ENCODE measurements at regions not wholly inside any gene's neighbourhood (a gene's known extent, or its start where the extent isn't known, plus 50 kb on each side); places are given as distances from the start of the nearest gene placed in this dataset.
"Not testable (repeated sequence)": the region's sequence is repeated elsewhere in the genome, so short reads cannot be mapped to it uniquely, and the experiment has no call there.

- Histone ChIP-seq H3K9me3 (ENCODE audit: control insufficient read depth in 2 of 2, insufficient read depth in 1 of 2, low read depth in 1 of 2, low read length in 1 of 2) (no peaks in the 10 kb centered on the region), H3K4me1 (ENCODE audit: control insufficient read depth in 2 of 2, insufficient read depth in 2 of 2, low read length in 1 of 2) (no peaks in the 10 kb centered on the region), H3K4me3 (ENCODE audit: low read depth in 1 of 2, low read length in 2 of 2) (no peak overlapping the region), H3K27ac (ENCODE audit: low read depth in 2 of 2, low read length in 1 of 2) (no peak overlapping the region), H3K27me3 (ENCODE audit: control insufficient read depth in 1 of 2, insufficient read depth in 2 of 2, low read length in 2 of 2) (no peaks in the 10 kb centered on the region), H3K36me3 (ENCODE audit: control insufficient read depth in 2 of 2, insufficient read depth in 2 of 2, low read length in 1 of 2) (no peaks in the 10 kb centered on the region)
- 71 to 75% methylated on average over 2 of the region's 2 CpGs for WGBS, 2 donors
Observed at GRCh38 chr5:166270712-166271111, 2020.7 kb upstream of the WWC1 start.

GRCh38 chr5:166276006-166276405 lies 2015.4 kb upstream of the WWC1 start:
- no peak overlapping the region for H3K27ac ChIP-seq (ENCODE audit: low read depth in 2 of 2, low read length in 1 of 2)
- no peaks in the 10 kb centered on the region for H3K36me3 ChIP-seq (ENCODE audit: control insufficient read depth in 2 of 2, insufficient read depth in 2 of 2, low read length in 1 of 2)
- H3K27me3 ChIP-seq (ENCODE audit: control insufficient read depth in 1 of 2, insufficient read depth in 2 of 2, low read length in 2 of 2) = no peaks in the 10 kb centered on the region
- no peaks in the 10 kb centered on the region for H3K9me3 ChIP-seq (ENCODE audit: control insufficient read depth in 2 of 2, insufficient read depth in 1 of 2, low read depth in 1 of 2, low read length in 1 of 2)
- H3K4me3 ChIP-seq (ENCODE audit: low read depth in 1 of 2, low read length in 2 of 2) = no peak overlapping the region
- H3K4me1 ChIP-seq (ENCODE audit: control insufficient read depth in 2 of 2, insufficient read depth in 2 of 2, low read length in 1 of 2) = no peaks in the 10 kb centered on the region

GRCh38 chr5:166279828-166280227 lies 2011.6 kb upstream of the WWC1 start:
- Histone ChIP-seq H3K4me3 (ENCODE audit: low read depth in 1 of 2, low read length in 2 of 2) (no peak overlapping the region), H3K27me3 (ENCODE audit: control insufficient read depth in 1 of 2, insufficient read depth in 2 of 2, low read length in 2 of 2) (no peaks in the 10 kb centered on the region), H3K27ac (ENCODE audit: low read depth in 2 of 2, low read length in 1 of 2) (no peak overlapping the region), H3K36me3 (ENCODE audit: control insufficient read depth in 2 of 2, insufficient read depth in 2 of 2, low read length in 1 of 2) (no peaks in the 10 kb centered on the region), H3K9me3 (ENCODE audit: control insufficient read depth in 2 of 2, insufficient read depth in 1 of 2, low read depth in 1 of 2, low read length in 1 of 2) (no peaks in the 10 kb centered on the region), H3K4me1 (ENCODE audit: control insufficient read depth in 2 of 2, insufficient read depth in 2 of 2, low read length in 1 of 2) (no peaks in the 10 kb centered on the region)
- WGBS, 2 donors = 56% methylated on average over 3 of the region's 3 CpGs

- Histone ChIP-seq H3K9me3 (ENCODE audit: control insufficient read depth in 2 of 2, insufficient read depth in 1 of 2, low read depth in 1 of 2, low read length in 1 of 2) (no peaks in the 10 kb centered on the region), H3K4me1 (ENCODE audit: control insufficient read depth in 2 of 2, insufficient read depth in 2 of 2, low read length in 1 of 2) (no peaks in the 10 kb centered on the region), H3K27me3 (ENCODE audit: control insufficient read depth in 1 of 2, insufficient read depth in 2 of 2, low read length in 2 of 2) (no peaks in the 10 kb centered on the region), H3K4me3 (ENCODE audit: low read depth in 1 of 2, low read length in 2 of 2) (no peak overlapping the region), H3K27ac (ENCODE audit: low read depth in 2 of 2, low read length in 1 of 2) (no peak overlapping the region), H3K36me3 (ENCODE audit: control insufficient read depth in 2 of 2, insufficient read depth in 2 of 2, low read length in 1 of 2) (no peaks in the 10 kb centered on the region)
- 47 to 63% methylated on average over 2 of the region's 2 CpGs for WGBS, 2 donors
Observed at GRCh38 chr5:166281433-166281832, 2010.0 kb upstream of the WWC1 start.

- Histone ChIP-seq H3K4me1 (ENCODE audit: control insufficient read depth in 2 of 2, insufficient read depth in 2 of 2, low read length in 1 of 2) (no peaks in the 10 kb centered on the region), H3K9me3 (ENCODE audit: control insufficient read depth in 2 of 2, insufficient read depth in 1 of 2, low read depth in 1 of 2, low read length in 1 of 2) (no peaks in the 10 kb centered on the region), H3K4me3 (ENCODE audit: low read depth in 1 of 2, low read length in 2 of 2) (no peak overlapping the region), H3K27me3 (ENCODE audit: control insufficient read depth in 1 of 2, insufficient read depth in 2 of 2, low read length in 2 of 2) (no peaks in the 10 kb centered on the region), H3K27ac (ENCODE audit: low read depth in 2 of 2, low read length in 1 of 2) (no peak overlapping the region), H3K36me3 (ENCODE audit: control insufficient read depth in 2 of 2, insufficient read depth in 2 of 2, low read length in 1 of 2) (no peaks in the 10 kb centered on the region)
- WGBS, 2 donors = 84 to 86% methylated on average over 3 of the region's 3 CpGs
Observed at GRCh38 chr5:166282939-166283338, 2008.5 kb upstream of the WWC1 start.

- H3K27ac ChIP-seq (ENCODE audit: low read depth in 2 of 2, low read length in 1 of 2) = no peak overlapping the region
- 46 to 72% methylated on average over 2 of the region's 2 CpGs for WGBS, 2 donors
- no peaks in the 10 kb centered on the region for H3K27me3 ChIP-seq (ENCODE audit: control insufficient read depth in 1 of 2, insufficient read depth in 2 of 2, low read length in 2 of 2)
Observed at GRCh38 chr5:166285361-166285760, 2006.1 kb upstream of the WWC1 start.

GRCh38 chr5:166286832-166287231 lies 2004.6 kb upstream of the WWC1 start:
- 73 to 78% methylated on average over 3 of the region's 3 CpGs for WGBS, 2 donors
- Histone ChIP-seq H3K27me3 (ENCODE audit: control insufficient read depth in 1 of 2, insufficient read depth in 2 of 2, low read length in 2 of 2) (no peaks in the 10 kb centered on the region), H3K36me3 (ENCODE audit: control insufficient read depth in 2 of 2, insufficient read depth in 2 of 2, low read length in 1 of 2) (no peaks in the 10 kb centered on the region), H3K27ac (ENCODE audit: low read depth in 2 of 2, low read length in 1 of 2) (no peak overlapping the region), H3K4me1 (ENCODE audit: control insufficient read depth in 2 of 2, insufficient read depth in 2 of 2, low read length in 1 of 2) (no peaks in the 10 kb centered on the region), H3K9me3 (ENCODE audit: control insufficient read depth in 2 of 2, insufficient read depth in 1 of 2, low read depth in 1 of 2, low read length in 1 of 2) (no peaks in the 10 kb centered on the region), H3K4me3 (ENCODE audit: low read depth in 1 of 2, low read length in 2 of 2) (no peak overlapping the region)

More at GRCh38 chr5:166285361-166285760, 2006.1 kb upstream of the WWC1 start:
- Histone ChIP-seq H3K36me3 (ENCODE audit: control insufficient read depth in 2 of 2, insufficient read depth in 2 of 2, low read length in 1 of 2) (no peaks in the 10 kb centered on the region), H3K9me3 (ENCODE audit: control insufficient read depth in 2 of 2, insufficient read depth in 1 of 2, low read depth in 1 of 2, low read length in 1 of 2) (no peaks in the 10 kb centered on the region), H3K4me3 (ENCODE audit: low read depth in 1 of 2, low read length in 2 of 2) (no peak overlapping the region), H3K4me1 (ENCODE audit: control insufficient read depth in 2 of 2, insufficient read depth in 2 of 2, low read length in 1 of 2) (no peaks in the 10 kb centered on the region)

- WGBS, 2 donors = 47 to 52% methylated on average over 1 of the region's 1 CpG
- Histone ChIP-seq H3K4me1 (ENCODE audit: control insufficient read depth in 2 of 2, insufficient read depth in 2 of 2, low read length in 1 of 2) (no peaks in the 10 kb centered on the region), H3K27me3 (ENCODE audit: control insufficient read depth in 1 of 2, insufficient read depth in 2 of 2, low read length in 2 of 2) (no peaks in the 10 kb centered on the region), H3K36me3 (ENCODE audit: control insufficient read depth in 2 of 2, insufficient read depth in 2 of 2, low read length in 1 of 2) (no peaks in the 10 kb centered on the region), H3K4me3 (ENCODE audit: low read depth in 1 of 2, low read length in 2 of 2) (no peak overlapping the region), H3K27ac (ENCODE audit: low read depth in 2 of 2, low read length in 1 of 2) (no peak overlapping the region), H3K9me3 (ENCODE audit: control insufficient read depth in 2 of 2, insufficient read depth in 1 of 2, low read depth in 1 of 2, low read length in 1 of 2) (no peaks in the 10 kb centered on the region)
Observed at GRCh38 chr5:166287866-166288265, 2003.6 kb upstream of the WWC1 start.

GRCh38 chr5:166291800-166292199 lies 1999.6 kb upstream of the WWC1 start:
- H3K36me3 ChIP-seq (ENCODE audit: control insufficient read depth in 2 of 2, insufficient read depth in 2 of 2, low read length in 1 of 2); H3K27ac ChIP-seq (ENCODE audit: low read depth in 2 of 2, low read length in 1 of 2); H3K27me3 ChIP-seq (ENCODE audit: control insufficient read depth in 1 of 2, insufficient read depth in 2 of 2, low read length in 2 of 2); H3K9me3 ChIP-seq (ENCODE audit: control insufficient read depth in 2 of 2, insufficient read depth in 1 of 2, low read depth in 1 of 2, low read length in 1 of 2); H3K4me3 ChIP-seq (ENCODE audit: low read depth in 1 of 2, low read length in 2 of 2); H3K4me1 ChIP-seq (ENCODE audit: control insufficient read depth in 2 of 2, insufficient read depth in 2 of 2, low read length in 1 of 2): not testable (repeated sequence)
- 61 to 88% methylated on average over 2 of the region's 2 CpGs for WGBS, 2 donors

- H3K36me3 ChIP-seq (ENCODE audit: control insufficient read depth in 2 of 2, insufficient read depth in 2 of 2, low read length in 1 of 2) = no peaks in the 10 kb centered on the region
- H3K4me3 ChIP-seq (ENCODE audit: low read depth in 1 of 2, low read length in 2 of 2) = no peak overlapping the region
- 49 to 54% methylated on average over 5 of the region's 5 CpGs for WGBS, 2 donors
- no peaks in the 10 kb centered on the region for H3K27me3 ChIP-seq (ENCODE audit: control insufficient read depth in 1 of 2, insufficient read depth in 2 of 2, low read length in 2 of 2)
- H3K9me3 ChIP-seq (ENCODE audit: control insufficient read depth in 2 of 2, insufficient read depth in 1 of 2, low read depth in 1 of 2, low read length in 1 of 2) = no peaks in the 10 kb centered on the region
- H3K4me1 ChIP-seq (ENCODE audit: control insufficient read depth in 2 of 2, insufficient read depth in 2 of 2, low read length in 1 of 2) = no peaks in the 10 kb centered on the region
- no peak overlapping the region for H3K27ac ChIP-seq (ENCODE audit: low read depth in 2 of 2, low read length in 1 of 2)
Observed at GRCh38 chr5:166293892-166294291, 1997.6 kb upstream of the WWC1 start.
